Testis (tissue), 2 donors: ENCODE measurements at regions not wholly inside any gene's neighbourhood (a gene's known extent, or its start where the extent isn't known, plus 50 kb on each side); places are given as distances from the start of the nearest gene placed in this dataset.

Source experiments
- DNase-seq: peaks from one replicate; pipeline ENCODE4 v3.0.0-alpha.2; 2019
- H3K27ac ChIP-seq, 2 donors: fragments of 200-600 bp; sonication (generic); one replicate each; pipeline ENCODE4 v1.5.1; 2019
- H3K27me3 ChIP-seq: fragments of 200-600 bp; sonication (generic); one replicate; pipeline ENCODE4 v1.5.1; 2019
- H3K36me3 ChIP-seq: fragments of 200-600 bp; sonication (generic); one replicate; pipeline ENCODE4 v1.5.1; 2017; ENCODE audit warnings: low read depth; ENCODE audit errors: missing control alignments
- H3K4me1 ChIP-seq: fragments of 200-600 bp; sonication (generic); one replicate; pipeline ENCODE4 v1.5.1; 2019
- H3K4me3 ChIP-seq, 2 donors: fragments of 200-600 bp; sonication (generic); one replicate each; pipeline ENCODE4 v1.5.1; 2017 to 2019
- H3K9me3 ChIP-seq: fragments of 200-600 bp; sonication (generic); one replicate; pipeline ENCODE4 v1.5.1; 2017
- CTCF ChIP-seq, 3 experiments: fragments of 450-650 bp in 2 of 3; fragments of 200-600 bp in 1 of 3; sonication (generic) in 1 of 3; IDR thresholded peaks; one replicate each; pipeline ENCODE4 v1.5.1; 2016 to 2019; ENCODE audit warnings: antibody characterized with exemption in 3 of 3, mild to moderate bottlenecking in 2 of 3, moderate library complexity in 1 of 3
- POLR2A ChIP-seq: fragments of 450-650 bp; IDR thresholded peaks from one replicate; pipeline ENCODE4 v1.6.1; 2017; ENCODE audit warnings: antibody characterized with exemption, mild to moderate bottlenecking, moderate library complexity
- WGBS, 2 donors: methylation state at CpG; one replicate each; pipeline ENCODE4 v1.1.5; 2018; 5-methylcytosine and 5-hydroxymethylcytosine counted together
- intact Hi-C: fragments of 100-400 bp; cut with DNase I; formaldehyde crosslinking; loops from one replicate; pipeline ENCODE4 v1.15.1; 2023; ENCODE audit warnings: low total_unique reads

- no peak for TF ChIP-seq CTCF (IDR thresholded peaks at IDR 0.05)
- no peak for TF ChIP-seq POLR2A
- no peak overlapping the region for H3K4me3 ChIP-seq
- H3K27me3 ChIP-seq, result no peaks in the 10 kb centered on the region
- intact Hi-C loops, result no loop called here
- no peaks in the 10 kb centered on the region for H3K9me3 ChIP-seq
- WGBS, 2 donors, result 72 to 73% methylated on average over 3 of the region's 3 CpGs
- H3K27ac ChIP-seq, result no peak overlapping the region
- H3K4me1 ChIP-seq, result no peaks in the 10 kb centered on the region
- H3K36me3 ChIP-seq, result no peaks in the 10 kb centered on the region
- DNase-seq, result no peak
These were observed 555.3 kb upstream of the ZNF608 start for GRCh38 chr5:125301711-125302110.

- TF ChIP-seq POLR2A (no peak), CTCF (IDR thresholded peaks at IDR 0.05) (no peak)
- no peak for DNase-seq
- 84 to 93% methylated on average over 4 of the region's 4 CpGs for WGBS, 2 donors
- intact Hi-C loops, result no loop called here
- Histone ChIP-seq H3K9me3 (no peaks in the 10 kb centered on the region), H3K27ac (no peak overlapping the region), H3K4me3 (no peak overlapping the region), H3K27me3 (no peaks in the 10 kb centered on the region), H3K4me1 (no peaks in the 10 kb centered on the region), H3K36me3 (no peaks in the 10 kb centered on the region)
These were observed 556.1 kb upstream of the ZNF608 start for GRCh38 chr5:125302577-125302976.

GRCh38 chr5:125306741-125307140, 560.3 kb upstream of the ZNF608 start:
- no peaks in the 10 kb centered on the region for H3K9me3 ChIP-seq
- intact Hi-C loops, result no loop called here
- no peaks in the 10 kb centered on the region for H3K27me3 ChIP-seq
- TF ChIP-seq CTCF (IDR thresholded peaks at IDR 0.05), result no peak
- TF ChIP-seq POLR2A, result no peak
- 94 to 98% methylated on average over 3 of the region's 3 CpGs for WGBS, 2 donors
- H3K4me3 ChIP-seq, result no peak overlapping the region
- H3K4me1 ChIP-seq, result no peaks in the 10 kb centered on the region
- no peak overlapping the region for H3K27ac ChIP-seq
- no peaks in the 10 kb centered on the region for H3K36me3 ChIP-seq
- no peak for DNase-seq

- H3K36me3 ChIP-seq, result no peaks in the 10 kb centered on the region
- H3K4me3 ChIP-seq, result no peak overlapping the region
- no peak for DNase-seq
- H3K4me1 ChIP-seq, result no peaks in the 10 kb centered on the region
- intact Hi-C loops, result no loop called here
- no peaks in the 10 kb centered on the region for H3K9me3 ChIP-seq
- no peak for TF ChIP-seq POLR2A
- no peaks in the 10 kb centered on the region for H3K27me3 ChIP-seq
- H3K27ac ChIP-seq, result no peak overlapping the region
These were observed 564.3 kb upstream of the ZNF608 start for GRCh38 chr5:125310749-125311148.

GRCh38 chr5:125311743-125312142, 565.3 kb upstream of the ZNF608 start:
- no peak overlapping the region for H3K4me3 ChIP-seq
- no peak overlapping the region for H3K27ac ChIP-seq
- DNase-seq, result no peak
- WGBS, 2 donors, result 92 to 100% methylated on average over 1 of the region's 1 CpG
- H3K27me3 ChIP-seq, result no peaks in the 10 kb centered on the region
- H3K9me3 ChIP-seq, result no peaks in the 10 kb centered on the region
- no peak for TF ChIP-seq CTCF (IDR thresholded peaks at IDR 0.05)
- no peak for TF ChIP-seq POLR2A
- H3K36me3 ChIP-seq, result no peaks in the 10 kb centered on the region
- H3K4me1 ChIP-seq, result no peaks in the 10 kb centered on the region
- intact Hi-C loops, result no loop called here
